GM23338 (cell line): ENCODE measurements at regions not wholly inside any gene's neighbourhood (a gene's known extent, or its start where the extent isn't known, plus 50 kb on each side); places are given as distances from the start of the nearest gene placed in this dataset.

Experiments used
- ATAC-seq: fragments of 200-7000 bp; cut with Tn5 transposase; 3 replicates; pipeline ENCODE4 v1.9.1; 2020
- DNase-seq: peaks from one replicate; pipeline ENCODE4 v3.0.0-alpha.2; 2015; ENCODE audit warnings: low spot score
- H2AFZ ChIP-seq: fragments of 200-600 bp; sonication (generic); 2 replicates; pipeline ENCODE4 v1.8.0; 2016; ENCODE audit warnings: antibody characterized with exemption, mild to moderate bottlenecking, moderate library complexity
- H3F3A ChIP-seq: fragments of 200-600 bp; sonication (generic); replicated peaks from 2 replicates; pipeline ENCODE4 v1.8.0; 2017; ENCODE audit warnings: antibody characterized with exemption, mixed run types, low read depth
- H3K27ac ChIP-seq: fragments of 200-600 bp; sonication (generic); 2 replicates; pipeline ENCODE4 v1.6.1; 2016; ENCODE audit warnings: low read depth
- H3K27me3 ChIP-seq: fragments of 200-600 bp; sonication (generic); 2 replicates; pipeline ENCODE4 v1.8.0; 2016; ENCODE audit warnings: mild to moderate bottlenecking, mixed run types, moderate library complexity; ENCODE audit not compliant: insufficient read depth
- H3K36me3 ChIP-seq: fragments of 200-600 bp; sonication (generic); 2 replicates; pipeline ENCODE4 v1.8.0; 2016; ENCODE audit warnings: mild to moderate bottlenecking; ENCODE audit not compliant: insufficient read depth
- H3K4me1 ChIP-seq: fragments of 200-600 bp; sonication (generic); 2 replicates; pipeline ENCODE4 v1.8.0; 2016; ENCODE audit warnings: mild to moderate bottlenecking, moderate library complexity; ENCODE audit not compliant: insufficient read depth
- H3K4me2 ChIP-seq: fragments of 200-600 bp; sonication (generic); 2 replicates; pipeline ENCODE4 v1.7.1; 2017; ENCODE audit warnings: mixed run types
- H3K4me3 ChIP-seq: fragments of 200-600 bp; sonication (generic); 2 replicates; pipeline ENCODE4 v1.6.1; 2016; ENCODE audit warnings: mixed run types
- H3K79me2 ChIP-seq: fragments of 200-600 bp; sonication (generic); replicated peaks from 2 replicates; pipeline ENCODE4 v1.8.0; 2017; ENCODE audit warnings: mild to moderate bottlenecking; ENCODE audit not compliant: insufficient read depth
- H3K9me2 ChIP-seq: fragments of 200-600 bp; sonication (generic); 2 replicates; pipeline ENCODE4 v1.8.0; 2017; ENCODE audit not compliant: insufficient read depth
- H4K20me1 ChIP-seq: fragments of 200-600 bp; sonication (generic); replicated peaks from 2 replicates; pipeline ENCODE4 v1.8.0; 2017; ENCODE audit warnings: mild to moderate bottlenecking; ENCODE audit not compliant: insufficient read depth
- H3K27ac Mint-ChIP-seq: 2 replicates; pipeline ENCODE4 v1.8.0; 2020; ENCODE audit warnings: inconsistent platforms, mild to moderate bottlenecking, moderate library complexity, mixed read lengths
- H3K27me3 Mint-ChIP-seq: 3 replicates; pipeline ENCODE4 v1.8.0; 2022; ENCODE audit warnings: low read depth, mild to moderate bottlenecking, moderate library complexity, mixed read lengths, inconsistent platforms; ENCODE audit not compliant: insufficient read depth, poor library complexity
- H3K36me3 Mint-ChIP-seq: 3 replicates; pipeline ENCODE4 v1.8.0; 2021; ENCODE audit warnings: low read depth, mild to moderate bottlenecking, inconsistent platforms, moderate library complexity, mixed read lengths
- H3K4me1 Mint-ChIP-seq: 3 replicates; pipeline ENCODE4 v1.8.0; 2020; ENCODE audit warnings: mild to moderate bottlenecking, inconsistent platforms, mixed read lengths
- H3K4me3 Mint-ChIP-seq: 3 replicates; pipeline ENCODE4 v1.8.0; 2021; ENCODE audit warnings: moderate library complexity, mild to moderate bottlenecking, inconsistent platforms, mixed read lengths
- H3K9me3 Mint-ChIP-seq: 3 replicates; pipeline ENCODE4 v1.8.0; 2020; ENCODE audit warnings: moderate library complexity, mild to moderate bottlenecking, inconsistent platforms, mixed read lengths
- CREB1 ChIP-seq: fragments of 250-450 bp; sonication (Bioruptor Pico); IDR thresholded peaks from 2 replicates; pipeline ENCODE4 v1.5.0; 2020; ENCODE audit warnings: low read depth, mild to moderate bottlenecking, moderate library complexity
- CTCF ChIP-seq, 2 experiments: fragments of 200-600 bp in 1 of 2; sonication (generic) in 1 of 2; conservative IDR thresholded peaks; 2 replicates each; pipeline versions ENCODE4 v1.5.1 to v1.6.1; 2016 to 2017; ENCODE audit warnings: antibody characterized with exemption in 2 of 2, low read depth in 2 of 2, mild to moderate bottlenecking in 2 of 2, moderate library complexity in 1 of 2
- ETS1 ChIP-seq: IDR thresholded peaks from 2 replicates; pipeline ENCODE4 v1.6.1; 2016; ENCODE audit warnings: antibody characterized with exemption
- EZH2 ChIP-seq: fragments of 200-600 bp; sonication (generic); IDR thresholded peaks from one replicate; pipeline ENCODE4 v1.8.0; 2017; ENCODE audit warnings: antibody characterized with exemption, mild to moderate bottlenecking, low read depth; ENCODE audit not compliant: unreplicated experiment
- EZH2phosphoT487 ChIP-seq: fragments of 200-600 bp; sonication (generic); IDR thresholded peaks from one replicate; pipeline ENCODE4 v1.8.1; 2018; ENCODE audit warnings: antibody characterized with exemption; ENCODE audit not compliant: unreplicated experiment
- JUNB ChIP-seq: IDR thresholded peaks from one replicate; pipeline ENCODE4 v1.6.1; 2016; ENCODE audit warnings: antibody characterized with exemption; ENCODE audit not compliant: unreplicated experiment
- NANOG ChIP-seq: IDR thresholded peaks from 2 replicates; pipeline ENCODE4 v1.6.1; 2016; ENCODE audit warnings: antibody characterized with exemption, borderline replicate concordance
- POLR2AphosphoS5 ChIP-seq: IDR thresholded peaks from 2 replicates; pipeline ENCODE4 v1.6.1; 2016; ENCODE audit warnings: antibody characterized with exemption, low read depth
- STAT1 ChIP-seq: IDR thresholded peaks from one replicate; pipeline ENCODE4 v1.6.1; 2016; ENCODE audit warnings: antibody characterized with exemption; ENCODE audit not compliant: unreplicated experiment
- ZNF114 ChIP-seq: fragments of 250-450 bp; sonication (Bioruptor Pico); IDR thresholded peaks from 2 replicates; pipeline ENCODE4 v1.5.0; 2020; ENCODE audit warnings: mild to moderate bottlenecking, moderate library complexity
- ZNF331 ChIP-seq: fragments of 250-450 bp; sonication (Bioruptor Pico); IDR thresholded peaks from 2 replicates; pipeline ENCODE4 v1.5.0; 2020; ENCODE audit warnings: low read depth, mild to moderate bottlenecking, moderate library complexity
- ZNF462 ChIP-seq: fragments of 250-450 bp; sonication (Bioruptor Pico); IDR thresholded peaks from 2 replicates; pipeline ENCODE4 v1.5.0; 2020; ENCODE audit warnings: mild to moderate bottlenecking, moderate library complexity

GRCh38 chr5:114636271-114636670 is 274.4 kb downstream of the KCNN2 start (continued):
- TF ChIP-seq ETS1 (no peak), JUNB (no peak), CREB1 (CRISPR knock-in tag) (no peak), POLR2AphosphoS5 (no peak)

- no peaks in the 10 kb centered on the region; the same call in 2 of the 3 replicates for H3K36me3 Mint-ChIP-seq
- Histone ChIP-seq H3K27ac (no peak overlapping the region), H3K4me2 (no peak overlapping the region), H3F3A (no peaks in the 10 kb centered on the region), H2AFZ (no peak overlapping the region), H3K27me3 (no peaks in the 10 kb centered on the region), H3K4me1 (no peaks in the 10 kb centered on the region), H3K79me2 (no peaks in the 10 kb centered on the region), H3K36me3 (no peaks in the 10 kb centered on the region), H3K4me3 (no peak overlapping the region), H4K20me1 (no peaks in the 10 kb centered on the region), H3K9me2 (no peaks in the 10 kb centered on the region; the same call in 1 of the 2 replicates)
- H3K27ac Mint-ChIP-seq = no peak overlapping the region
- H3K27me3 Mint-ChIP-seq = peaks cover 5% of the 10 kb centered on the region
- DNase-seq (no peak), ATAC-seq (no peak)
- H3K4me3 Mint-ChIP-seq = no peak overlapping the region
- peaks cover 3% of the 10 kb centered on the region; the same call in 1 of the 3 replicates for H3K9me3 Mint-ChIP-seq
- no peaks in the 10 kb centered on the region for H3K4me1 Mint-ChIP-seq
- TF ChIP-seq EZH2phosphoT487 (no peak), NANOG (no peak), CTCF (conservative IDR thresholded peaks at IDR 0.05; ENCODE audit: low read depth in 2 of 2) (no peak), ZNF462 (CRISPR knock-in tag) (no peak), CREB1 (CRISPR knock-in tag) (no peak), ZNF331 (CRISPR knock-in tag) (no peak), POLR2AphosphoS5 (no peak), EZH2 (no peak), JUNB (no peak), STAT1 (no peak), ETS1 (no peak), ZNF114 (CRISPR knock-in tag) (no peak)
Observed at GRCh38 chr5:114634967-114635901, 273.4 kb downstream of the KCNN2 start.
